CD14-positive monocyte (primary cell): ENCODE measurements at regions not wholly inside any gene's neighbourhood (a gene's known extent, or its start where the extent isn't known, plus 50 kb on each side); places are given as distances from the start of the nearest gene placed in this dataset.

ENCODE experiments used
- DNase-seq, 3 donors: peaks; one replicate each; pipeline ENCODE4 v3.0.0-alpha.2; 2011 to 2022
- H2AFZ ChIP-seq: 2 replicates; pipeline ENCODE4 v1.6.0; 2012; ENCODE audit warnings: mild to moderate bottlenecking, low read depth, low read length, inconsistent platforms; ENCODE audit not compliant: insufficient read depth, poor library complexity, severe bottlenecking
- H3K27ac ChIP-seq, 2 donors: 1 replicate in 1 of 2; 2 replicates in 1 of 2; pipeline ENCODE4 v1.5.1; 2012 to 2013; ENCODE audit warnings: low read length in 2 of 2, control low read depth in 1 of 2, inconsistent platforms in 1 of 2, low read depth in 1 of 2, mild to moderate bottlenecking in 1 of 2
- H3K27me3 ChIP-seq, 2 donors: one replicate each; pipeline versions ENCODE4 v1.6.0 to v1.6.1; 2011 to 2013; ENCODE audit warnings: low read length in 2 of 2; ENCODE audit not compliant: control insufficient read depth in 2 of 2, insufficient read depth in 2 of 2
- H3K36me3 ChIP-seq, 2 donors: replicated peaks in 1 of 2; 1 replicate in 1 of 2; 2 replicates in 1 of 2; pipeline versions ENCODE4 v1.5.1 to v1.6.1; 2012 to 2013; ENCODE audit warnings: low read length in 2 of 2, control low read depth in 1 of 2, inconsistent platforms in 1 of 2, mild to moderate bottlenecking in 1 of 2; ENCODE audit not compliant: insufficient read depth in 2 of 2, control insufficient read depth in 1 of 2
- H3K4me1 ChIP-seq, 2 donors: 1 replicate in 1 of 2; 2 replicates in 1 of 2; pipeline versions ENCODE4 v1.5.1 to v1.6.1; 2012 to 2013; ENCODE audit warnings: low read length in 2 of 2, control low read depth in 1 of 2, inconsistent platforms in 1 of 2, mild to moderate bottlenecking in 1 of 2, moderate library complexity in 1 of 2; ENCODE audit not compliant: insufficient read depth in 2 of 2, control insufficient read depth in 1 of 2
- H3K4me2 ChIP-seq: replicated peaks from 2 replicates; pipeline ENCODE3; 2012; ENCODE audit warnings: low read length, moderate library complexity, mild to moderate bottlenecking; ENCODE audit not compliant: poor library complexity, severe bottlenecking; ENCODE audit errors: extremely low read depth
- H3K4me3 ChIP-seq, 3 experiments: fragments of 200-600 bp in 1 of 3; sonication (generic) in 1 of 3; replicated peaks in 1 of 3; 1 replicate in 2 of 3; 2 replicates in 1 of 3; pipeline ENCODE4 v1.5.1; 2011 to 2013; ENCODE audit warnings: low read length in 3 of 3, mild to moderate bottlenecking in 3 of 3, control low read depth in 2 of 3, low read depth in 2 of 3, inconsistent platforms in 1 of 3, moderate library complexity in 1 of 3
- H3K79me2 ChIP-seq: 2 replicates; pipeline ENCODE4 v1.6.0; 2012; ENCODE audit warnings: mild to moderate bottlenecking, control low read depth, inconsistent platforms, low read length, moderate library complexity; ENCODE audit not compliant: insufficient read depth
- H3K9ac ChIP-seq: 2 replicates; pipeline ENCODE4 v1.6.0; 2017; ENCODE audit warnings: low read length, mild to moderate bottlenecking; ENCODE audit not compliant: insufficient read depth, poor library complexity, severe bottlenecking
- H3K9me3 ChIP-seq, 2 donors: replicated peaks in 1 of 2; 1 replicate in 1 of 2; 2 replicates in 1 of 2; pipeline versions ENCODE4 v1.5.1 to v1.6.1; 2012 to 2013; ENCODE audit warnings: low read length in 2 of 2, control low read depth in 1 of 2; ENCODE audit not compliant: control insufficient read depth in 1 of 2, insufficient read depth in 1 of 2
- H4K20me1 ChIP-seq: 2 replicates; pipeline ENCODE4 v1.6.0; 2012; ENCODE audit warnings: mild to moderate bottlenecking, low read length, control low read depth, moderate library complexity; ENCODE audit not compliant: insufficient read depth
- H3K27ac Mint-ChIP-seq, 7 donors: one replicate each; pipeline ENCODE4 v1.8.0; 2020; ENCODE audit warnings: mild to moderate bottlenecking in 7 of 7, mixed read lengths in 7 of 7, moderate library complexity in 6 of 7, inconsistent platforms in 2 of 7
- H3K27me3 Mint-ChIP-seq, 3 donors: one replicate each; pipeline ENCODE4 v1.8.0; 2021 to 2022; ENCODE audit warnings: low read depth in 3 of 3, mild to moderate bottlenecking in 3 of 3, mixed read lengths in 3 of 3, moderate library complexity in 3 of 3, inconsistent platforms in 1 of 3
- H3K36me3 Mint-ChIP-seq, 2 donors: one replicate each; pipeline ENCODE4 v1.8.0; 2020; ENCODE audit warnings: mixed read lengths in 2 of 2, inconsistent platforms in 1 of 2, mild to moderate bottlenecking in 1 of 2
- H3K4me1 Mint-ChIP-seq: one replicate; pipeline ENCODE4 v1.8.0; 2020; ENCODE audit warnings: mild to moderate bottlenecking, mixed read lengths
- H3K4me3 Mint-ChIP-seq, 2 donors: one replicate each; pipeline ENCODE4 v1.8.0; 2020; ENCODE audit warnings: mild to moderate bottlenecking in 2 of 2, mixed read lengths in 2 of 2, moderate library complexity in 1 of 2
- H3K9me3 Mint-ChIP-seq, 7 donors: one replicate each; pipeline ENCODE4 v1.8.0; 2020 to 2022; ENCODE audit warnings: mixed read lengths in 7 of 7, mild to moderate bottlenecking in 6 of 7, moderate library complexity in 6 of 7, inconsistent platforms in 2 of 7
- WGBS: methylation state at CpG from one replicate; pipeline ENCODE4 v1.1.5; 2013; ENCODE audit warnings: missing lambda C conversion rate; ENCODE audit not compliant: insufficient coverage; 5-methylcytosine and 5-hydroxymethylcytosine counted together
- intact Hi-C, 2 donors: fragments of 100-400 bp; cut with micrococcal nuclease; formaldehyde crosslinking; loops; one replicate each; pipeline versions ENCODE4 v1.15.0 to v1.15.1; 2023
- TF ChIP-seq, protein P1 (sequence below): fragments of 200-600 bp; IDR thresholded peaks from one replicate; pipeline ENCODE4 v1.8.0; 2022; ENCODE audit warnings: antibody characterized with exemption, mild to moderate bottlenecking

DNA sequence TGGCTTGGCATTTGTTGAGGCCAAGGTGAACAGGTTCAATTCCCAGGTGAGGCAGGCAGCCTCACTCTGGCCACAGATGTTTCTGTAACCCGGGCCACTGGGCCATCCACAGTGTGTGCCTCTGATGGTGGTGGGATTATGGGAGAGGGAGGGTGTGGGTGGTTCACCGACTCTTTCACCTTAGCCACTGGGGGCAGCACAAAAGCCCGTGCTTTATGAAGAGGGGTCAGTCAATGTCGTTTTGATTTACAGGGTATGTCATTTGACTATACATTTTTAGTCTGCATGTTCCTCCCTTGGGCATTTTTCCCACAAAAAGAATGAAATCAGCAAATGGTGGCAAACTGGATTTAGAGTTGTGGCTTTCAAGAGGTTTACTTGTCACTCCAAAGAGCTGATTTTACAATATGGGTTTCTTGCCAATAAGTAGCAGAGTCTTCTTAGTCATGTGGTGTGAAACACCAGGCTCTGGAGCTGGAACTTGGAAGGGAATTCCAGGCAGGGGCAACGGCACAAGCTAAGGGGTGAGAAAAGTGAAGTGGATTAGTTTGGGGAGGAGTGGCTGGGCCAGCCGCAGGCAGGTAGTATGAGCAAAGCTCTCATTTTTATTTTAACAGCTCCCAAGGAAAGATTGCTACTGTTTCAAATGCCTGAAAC is 217.8 kb upstream of the ZBED5 start:
- peaks cover 0 to 2% (median 0%) of the 10 kb centered on the region in 7 donors for H3K9me3 Mint-ChIP-seq
- Histone ChIP-seq H3K27ac (no peak overlapping the region), H3K4me2 (no peak overlapping the region), H3K9me3 (no peaks in the 10 kb centered on the region), H3K27me3 (no peaks in the 10 kb centered on the region), H3K9ac (no peak overlapping the region), H4K20me1 (no peaks in the 10 kb centered on the region), H3K4me3 (no peak overlapping the region), H3K79me2 (no peaks in the 10 kb centered on the region), H3K4me1 (no peaks in the 10 kb centered on the region), H2AFZ (no peak overlapping the region), H3K36me3 (no peaks in the 10 kb centered on the region)
- WGBS: 93% methylated on average over 2 of the region's 6 CpGs
- H3K4me1 Mint-ChIP-seq: no peaks in the 10 kb centered on the region
- H3K27me3 Mint-ChIP-seq: peaks cover 0 to 9% (median 8%) of the 10 kb centered on the region in 3 donors
- TF ChIP-seq, protein P1, sequence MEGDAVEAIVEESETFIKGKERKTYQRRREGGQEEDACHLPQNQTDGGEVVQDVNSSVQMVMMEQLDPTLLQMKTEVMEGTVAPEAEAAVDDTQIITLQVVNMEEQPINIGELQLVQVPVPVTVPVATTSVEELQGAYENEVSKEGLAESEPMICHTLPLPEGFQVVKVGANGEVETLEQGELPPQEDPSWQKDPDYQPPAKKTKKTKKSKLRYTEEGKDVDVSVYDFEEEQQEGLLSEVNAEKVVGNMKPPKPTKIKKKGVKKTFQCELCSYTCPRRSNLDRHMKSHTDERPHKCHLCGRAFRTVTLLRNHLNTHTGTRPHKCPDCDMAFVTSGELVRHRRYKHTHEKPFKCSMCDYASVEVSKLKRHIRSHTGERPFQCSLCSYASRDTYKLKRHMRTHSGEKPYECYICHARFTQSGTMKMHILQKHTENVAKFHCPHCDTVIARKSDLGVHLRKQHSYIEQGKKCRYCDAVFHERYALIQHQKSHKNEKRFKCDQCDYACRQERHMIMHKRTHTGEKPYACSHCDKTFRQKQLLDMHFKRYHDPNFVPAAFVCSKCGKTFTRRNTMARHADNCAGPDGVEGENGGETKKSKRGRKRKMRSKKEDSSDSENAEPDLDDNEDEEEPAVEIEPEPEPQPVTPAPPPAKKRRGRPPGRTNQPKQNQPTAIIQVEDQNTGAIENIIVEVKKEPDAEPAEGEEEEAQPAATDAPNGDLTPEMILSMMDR: no peak
- no peak overlapping the region for H3K27ac Mint-ChIP-seq
- DNase-seq: no peak
- H3K36me3 Mint-ChIP-seq: no peaks in the 10 kb centered on the region
- intact Hi-C loops: no loop called here
- no peak overlapping the region for H3K4me3 Mint-ChIP-seq

DNA sequence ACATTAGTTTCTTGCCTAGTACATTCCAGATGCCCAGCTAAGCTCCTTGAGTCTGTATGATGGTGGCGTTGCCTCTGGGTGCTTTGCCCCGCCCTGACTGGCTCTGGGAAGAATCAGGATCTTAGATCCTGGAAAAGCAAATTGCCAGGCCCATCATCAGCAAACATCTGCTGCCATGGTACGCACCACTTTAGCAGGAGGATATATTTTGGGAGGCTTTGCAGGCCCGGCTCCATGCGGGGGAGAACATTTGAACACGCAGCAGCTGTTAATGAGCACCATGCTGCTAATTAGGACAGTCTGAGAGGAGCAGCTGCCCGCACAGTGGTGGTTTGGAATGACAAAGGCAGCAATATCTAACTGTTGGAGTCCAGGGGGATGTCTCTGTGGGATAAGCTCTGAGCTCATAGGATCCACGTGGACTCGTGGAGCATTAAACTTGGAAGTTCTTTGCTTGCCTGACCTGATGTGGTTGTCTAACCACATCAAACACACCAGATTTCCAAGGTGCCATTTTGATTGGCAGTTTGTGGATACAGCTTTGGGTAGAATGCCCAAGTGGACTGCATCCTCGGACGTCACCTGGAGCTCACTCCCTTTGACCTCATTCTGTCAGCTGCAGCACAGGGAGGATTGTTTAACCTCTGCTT is 217.0 kb upstream of the ZBED5 start:
- Mint-ChIP-seq H3K36me3 (no peaks in the 10 kb centered on the region), H3K4me1 (no peaks in the 10 kb centered on the region), H3K4me3 (no peak overlapping the region), H3K27ac (no peak overlapping the region), H3K9me3 (peaks cover 0 to 2% (median 0%) of the 10 kb centered on the region in 7 donors), H3K27me3 (peaks cover 0 to 9% (median 8%) of the 10 kb centered on the region in 3 donors)
- no peak overlapping the region for H3K4me2 ChIP-seq
- H3K27ac ChIP-seq: no peak overlapping the region
- H3K9ac ChIP-seq: no peak overlapping the region
- no peak overlapping the region for H2AFZ ChIP-seq
- WGBS: 93% methylated on average over 7 of the region's 11 CpGs
- H3K9me3 ChIP-seq: no peaks in the 10 kb centered on the region
- DNase-seq: no peak
- no peaks in the 10 kb centered on the region for H4K20me1 ChIP-seq
- intact Hi-C loops: no loop called here
- H3K4me3 ChIP-seq: no peak overlapping the region
- TF ChIP-seq, protein P1: no peak
- no peaks in the 10 kb centered on the region for H3K36me3 ChIP-seq
- no peaks in the 10 kb centered on the region for H3K79me2 ChIP-seq
- no peaks in the 10 kb centered on the region for H3K4me1 ChIP-seq
- H3K27me3 ChIP-seq: no peaks in the 10 kb centered on the region
